ENCODE measurements at regions not wholly inside any gene's neighbourhood (a gene's known extent, or its start where the extent isn't known, plus 50 kb on each side); places are given as distances from the start of the nearest gene placed in this dataset.

GRCh38 chr3:117534138-117534537 is 824.6 kb downstream of the TUSC7 start:
- Histone ChIP-seq H3K79me2 (ENCODE audit: low read length) (no peaks in the 10 kb centered on the region), H3F3A (ENCODE audit: low read length, unreplicated experiment) (no peaks in the 10 kb centered on the region), H4K20me1 (ENCODE audit: low read length) (no peaks in the 10 kb centered on the region), H2AFZ (ENCODE audit: low read length) (no peak overlapping the region), H3K9ac (ENCODE audit: low read length) (no peak overlapping the region), H3K4me1 (ENCODE audit: insufficient read depth, low read length) (no peaks in the 10 kb centered on the region), H3K9me3 (ENCODE audit: low read length) (no peaks in the 10 kb centered on the region), H3K4me2 (ENCODE audit: low read length) (no peak overlapping the region), H3K27me3 (ENCODE audit: low read length) (no peaks in the 10 kb centered on the region), H3K9me2 (replicated peaks; ENCODE audit: low read length) (no peaks in the 10 kb centered on the region), H3K36me3 (ENCODE audit: low read depth, low read length) (no peaks in the 10 kb centered on the region), H3K4me3 (ENCODE audit: low read length) (no peak overlapping the region), H3K27ac (ENCODE audit: low read length) (no peak overlapping the region)
- intact Hi-C loops (cut with micrococcal nuclease) = no loop called here
- POLR2A ChIA-PET (ENCODE audit: unreplicated experiment) = no interaction called here
- ATAC-seq (no peak), DNase-seq (no peak)
- no peak for TF ChIP-seq EZH2 (IDR thresholded peaks at IDR 0.05; ENCODE audit: low read length, unreplicated experiment)
- no peak for TF ChIP-seq CTCF (conservative IDR thresholded peaks at IDR 0.05; ENCODE audit: low read depth, low read length)
- TF ChIP-seq EZH2phosphoT487 (IDR thresholded peaks at IDR 0.05; ENCODE audit: borderline replicate concordance, low read length) = no peak
- no TSS peak for BruUV-seq (replicated peaks)
- CTCF ChIA-PET = no interaction called here

- H3K9me2 ChIP-seq (replicated peaks; ENCODE audit: low read length) = no peaks in the 10 kb centered on the region
- no peaks in the 10 kb centered on the region for H4K20me1 ChIP-seq (ENCODE audit: low read length)
- no peak overlapping the region for H3K4me3 ChIP-seq (ENCODE audit: low read length)
- H3K79me2 ChIP-seq (ENCODE audit: low read length) = no peaks in the 10 kb centered on the region
- H3K9ac ChIP-seq (ENCODE audit: low read length) = no peak overlapping the region
- ChIA-PET CTCF (no interaction called here), POLR2A (ENCODE audit: unreplicated experiment) (no interaction called here)
- intact Hi-C loops (cut with micrococcal nuclease) = no loop called here
- no peaks in the 10 kb centered on the region for H3K4me1 ChIP-seq (ENCODE audit: insufficient read depth, low read length)
- TF ChIP-seq CTCF (conservative IDR thresholded peaks at IDR 0.05; ENCODE audit: low read depth, low read length) (no peak), EZH2phosphoT487 (IDR thresholded peaks at IDR 0.05; ENCODE audit: borderline replicate concordance, low read length) (no peak), EZH2 (IDR thresholded peaks at IDR 0.05; ENCODE audit: low read length, unreplicated experiment) (no peak)
- BruUV-seq (replicated peaks) = no TSS peak
- H3K4me2 ChIP-seq (ENCODE audit: low read length) = no peak overlapping the region
- no peaks in the 10 kb centered on the region for H3K36me3 ChIP-seq (ENCODE audit: low read depth, low read length)
- no peak overlapping the region for H2AFZ ChIP-seq (ENCODE audit: low read length)
- no peaks in the 10 kb centered on the region for H3K27me3 ChIP-seq (ENCODE audit: low read length)
- no peaks in the 10 kb centered on the region for H3F3A ChIP-seq (ENCODE audit: low read length, unreplicated experiment)
- 0 out of 2 replicates have a peak, but pooled peaks cover 6% of the 10 kb centered on the region for H3K9me3 ChIP-seq (ENCODE audit: low read length)
- no peak overlapping the region for H3K27ac ChIP-seq (ENCODE audit: low read length)
- DNase-seq (no peak), ATAC-seq (no peak)
Observed at GRCh38 chr3:117536006-117536405, 826.4 kb downstream of the TUSC7 start.

GRCh38 chr3:117537949-117538348 is 828.4 kb downstream of the TUSC7 start:
- Histone ChIP-seq H3K27ac (ENCODE audit: low read length) (no peak overlapping the region; the same call in 1 of the 2 replicates), H3K4me1 (ENCODE audit: insufficient read depth, low read length) (no peaks in the 10 kb centered on the region), H4K20me1 (ENCODE audit: low read length) (no peaks in the 10 kb centered on the region), H3K4me2 (ENCODE audit: low read length) (no peak overlapping the region), H3K4me3 (ENCODE audit: low read length) (no peak overlapping the region), H3K9ac (ENCODE audit: low read length) (no peak overlapping the region), H3K9me2 (replicated peaks; ENCODE audit: low read length) (no peaks in the 10 kb centered on the region), H3K79me2 (ENCODE audit: low read length) (no peaks in the 10 kb centered on the region), H3K9me3 (ENCODE audit: low read length) (0 out of 2 replicates have a peak, but pooled peaks cover 6% of the 10 kb centered on the region), H3K36me3 (ENCODE audit: low read depth, low read length) (no peaks in the 10 kb centered on the region), H3F3A (ENCODE audit: low read length, unreplicated experiment) (no peaks in the 10 kb centered on the region), H3K27me3 (ENCODE audit: low read length) (no peaks in the 10 kb centered on the region), H2AFZ (ENCODE audit: low read length) (no peak overlapping the region)
- no TSS peak for BruUV-seq (replicated peaks)
- TF ChIP-seq EZH2phosphoT487 (IDR thresholded peaks at IDR 0.05; ENCODE audit: borderline replicate concordance, low read length) = no peak
- TF ChIP-seq CTCF (conservative IDR thresholded peaks at IDR 0.05; ENCODE audit: low read depth, low read length) = no peak
- intact Hi-C loops (cut with micrococcal nuclease) = no loop called here
- ChIA-PET POLR2A (ENCODE audit: unreplicated experiment) (no interaction called here), CTCF (no interaction called here)
- ATAC-seq = no peak
- DNase-seq = peak; percentile 42

Measured in PC-3 (cell line).